GM12865 (cell line): ENCODE measurements at regions not wholly inside any gene's neighbourhood (a gene's known extent, or its start where the extent isn't known, plus 50 kb on each side); places are given as distances from the start of the nearest gene placed in this dataset.

ENCODE experiments used
- DNase-seq: peaks from one replicate; pipeline ENCODE4 v3.0.0; 2010; ENCODE audit warnings: low read depth
- H3K4me3 ChIP-seq: 2 replicates; pipeline ENCODE4 v1.5.1; 2011; ENCODE audit warnings: mild to moderate bottlenecking, low read depth, low read length, control low read depth
- CTCF ChIP-seq: IDR thresholded peaks from 2 replicates; pipeline ENCODE4 v1.5.1; 2011; ENCODE audit warnings: low read length, control low read depth, low read depth, inconsistent platforms; ENCODE audit not compliant: insufficient read depth; ENCODE audit errors: missing control alignments

GRCh38 chr18:78920456-78921138, 59.0 kb upstream of the SALL3 start:
- no peak for TF ChIP-seq CTCF
- no peak overlapping the region for H3K4me3 ChIP-seq
- DNase-seq = no peak

GRCh38 chr18:78922856-78923255, 56.8 kb upstream of the SALL3 start:
- no peak for TF ChIP-seq CTCF
- DNase-seq = no peak
- no peak overlapping the region for H3K4me3 ChIP-seq

GRCh38 chr18:78924301-78924700, 55.3 kb upstream of the SALL3 start:
- DNase-seq = no peak
- TF ChIP-seq CTCF = no peak
- no peak overlapping the region for H3K4me3 ChIP-seq

- no peak overlapping the region for H3K4me3 ChIP-seq
- DNase-seq = no peak
- TF ChIP-seq CTCF = no peak
Measured at GRCh38 chr18:78924786-78925540, 54.7 kb upstream of the SALL3 start.

GRCh38 chr18:78925557-78926242, 53.9 kb upstream of the SALL3 start:
- DNase-seq = no peak
- no peak for TF ChIP-seq CTCF
- H3K4me3 ChIP-seq = no peak overlapping the region

- no peak for TF ChIP-seq CTCF
- DNase-seq = no peak
Measured at GRCh38 chr18:78926243-78926615, 53.4 kb upstream of the SALL3 start.

More at GRCh38 chr18:78926243-78926615, 53.4 kb upstream of the SALL3 start:
- no peak overlapping the region for H3K4me3 ChIP-seq
